ENCODE measurements at regions not wholly inside any gene's neighbourhood (a gene's known extent, or its start where the extent isn't known, plus 50 kb on each side); places are given as distances from the start of the nearest gene placed in this dataset.

DNA sequence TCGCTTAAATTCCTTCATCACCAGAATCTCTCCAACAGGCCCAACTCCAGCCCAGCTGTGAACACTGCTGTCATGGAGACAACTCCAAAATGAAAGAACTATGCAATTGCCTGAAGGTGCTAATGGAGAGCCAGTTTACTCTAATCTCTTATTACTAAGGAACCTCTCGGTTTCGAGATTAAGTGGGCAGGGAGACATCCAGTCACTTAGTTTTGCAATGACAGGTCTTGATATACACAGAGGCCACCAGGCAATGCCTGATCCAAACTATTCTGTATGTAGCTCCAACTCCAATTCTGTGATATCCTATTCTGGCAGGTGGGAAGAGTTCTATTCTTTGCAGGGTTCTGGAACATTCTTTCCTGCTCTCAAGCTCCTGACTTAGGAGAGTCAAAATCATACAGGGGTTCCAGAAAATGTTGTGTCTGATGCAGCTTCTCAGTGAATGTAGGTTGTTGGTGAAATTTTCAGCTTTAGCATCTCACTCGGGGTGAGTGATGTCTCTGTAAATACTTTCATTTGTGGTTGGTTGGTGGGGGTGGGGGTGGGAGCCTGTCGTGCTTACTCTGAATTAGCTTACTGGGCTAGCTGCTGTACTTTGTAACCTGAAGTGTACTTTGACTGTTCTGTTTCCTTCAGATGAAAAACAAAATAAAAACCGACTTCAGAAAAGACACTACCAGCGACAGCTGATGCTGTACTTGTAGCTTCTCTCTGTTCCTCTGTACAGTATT, 170.9 kb downstream of the PALM2AKAP2 start:
- DNase-seq (ENCODE audit: low spot score), result no peak

DNA sequence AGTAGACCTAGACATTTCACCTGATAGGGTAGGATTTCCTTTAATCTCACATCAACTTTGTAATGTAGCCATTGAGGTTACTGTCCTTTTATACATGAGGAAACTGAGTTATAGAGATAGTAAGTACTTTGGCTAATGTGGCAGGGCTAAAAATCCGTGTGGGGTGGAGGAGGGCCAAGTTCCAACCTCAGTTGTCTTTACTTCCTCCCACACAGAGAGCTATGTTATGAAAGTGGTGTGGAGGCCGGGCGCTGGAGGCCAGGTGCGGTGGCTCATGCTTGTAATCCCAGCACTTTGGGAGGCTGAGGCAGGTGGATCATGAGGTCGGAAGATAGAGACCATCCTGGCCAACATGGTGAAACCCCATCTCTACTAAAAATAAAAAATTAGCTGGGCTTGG, 173.3 kb downstream of the PALM2AKAP2 start:
- no peak for DNase-seq (ENCODE audit: low spot score)

DNA sequence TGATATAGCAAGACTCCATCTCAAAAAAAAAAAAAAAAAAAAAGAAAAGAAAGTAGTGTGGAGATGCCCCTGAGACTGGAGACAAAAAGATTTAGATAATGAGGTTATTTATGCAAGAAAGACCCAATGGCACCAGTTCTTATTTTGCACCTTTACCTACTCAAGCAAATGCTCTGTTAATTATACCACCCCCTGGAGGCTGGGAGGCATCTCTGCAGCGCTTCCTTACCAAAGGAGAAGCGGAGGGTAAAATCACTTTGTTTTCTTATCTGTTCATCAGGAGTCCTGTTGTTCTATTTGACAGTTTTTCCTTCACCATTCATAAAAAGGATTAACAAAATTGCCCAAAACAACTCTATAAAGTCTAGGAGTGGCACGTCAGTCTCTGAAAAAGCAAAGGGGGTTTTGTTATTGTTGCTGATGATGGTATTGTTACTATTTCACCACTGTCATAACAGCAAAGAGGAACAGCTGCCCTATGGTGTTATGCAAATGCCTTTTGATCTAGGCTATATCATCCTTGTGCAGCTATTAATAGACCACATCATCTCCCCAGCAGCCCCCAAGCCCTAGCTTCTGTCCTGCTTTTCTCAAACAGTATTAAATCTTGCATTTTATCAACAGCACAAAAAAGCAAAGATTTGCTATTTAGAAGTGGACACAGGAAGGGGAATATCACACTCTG, 174.0 kb downstream of the PALM2AKAP2 start:
- no peak for DNase-seq (ENCODE audit: low spot score)

DNA sequence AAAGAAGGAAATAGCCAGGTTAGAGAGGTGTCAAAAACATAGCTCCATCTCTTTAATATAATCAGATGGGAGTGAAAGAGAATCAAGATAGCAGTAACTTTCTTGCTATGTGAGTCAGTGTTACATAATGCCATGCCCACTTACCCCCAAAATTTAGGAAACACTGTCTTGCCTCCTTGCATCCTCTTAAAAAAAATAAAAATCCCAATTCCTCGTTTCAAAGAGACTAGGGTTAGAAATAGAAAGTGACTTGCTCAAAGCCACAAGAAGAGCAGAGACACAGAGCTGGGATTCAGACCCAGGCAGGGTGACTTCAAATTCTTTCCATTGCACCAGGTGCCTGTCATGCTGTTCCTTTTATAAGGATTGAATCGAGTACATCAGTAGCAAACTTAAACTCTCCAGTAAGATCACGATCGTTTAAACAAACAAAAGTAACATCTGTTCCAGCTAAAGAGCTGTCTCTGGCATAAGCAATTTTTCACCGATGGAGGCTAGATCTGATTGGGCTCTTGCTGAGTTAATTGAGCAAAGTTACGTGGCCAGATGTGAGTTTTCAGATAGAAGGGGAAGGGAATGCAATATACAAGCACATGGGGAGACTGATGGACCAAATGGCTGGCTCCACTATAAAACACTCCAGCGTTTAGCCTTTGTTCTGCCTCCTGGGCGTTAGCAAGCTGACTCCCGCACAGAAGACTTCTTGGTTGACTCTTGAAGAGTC, 176.9 kb downstream of the PALM2AKAP2 start:
- no peak for DNase-seq (ENCODE audit: low spot score)

DNA sequence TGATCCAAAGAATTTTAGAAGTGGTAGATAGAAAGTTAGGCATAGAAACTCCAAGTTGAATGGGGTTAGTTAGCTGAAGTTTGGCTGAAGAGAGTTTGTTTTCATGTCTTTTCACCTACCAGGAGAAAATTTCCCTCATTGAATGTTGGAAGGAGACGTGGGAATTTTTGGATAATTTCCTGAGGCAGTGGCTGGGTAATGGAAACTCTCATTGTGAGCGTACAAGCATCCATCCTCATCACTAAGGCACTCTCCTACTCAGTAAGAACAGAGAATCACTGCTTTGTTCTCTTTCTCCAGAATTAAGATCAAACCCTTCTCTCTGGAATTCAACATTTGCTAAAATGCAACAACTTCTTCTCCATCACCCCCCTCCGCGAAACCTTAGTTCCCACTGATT, 179.7 kb downstream of the PALM2AKAP2 start:
- no peak for DNase-seq (ENCODE audit: low spot score)

DNA sequence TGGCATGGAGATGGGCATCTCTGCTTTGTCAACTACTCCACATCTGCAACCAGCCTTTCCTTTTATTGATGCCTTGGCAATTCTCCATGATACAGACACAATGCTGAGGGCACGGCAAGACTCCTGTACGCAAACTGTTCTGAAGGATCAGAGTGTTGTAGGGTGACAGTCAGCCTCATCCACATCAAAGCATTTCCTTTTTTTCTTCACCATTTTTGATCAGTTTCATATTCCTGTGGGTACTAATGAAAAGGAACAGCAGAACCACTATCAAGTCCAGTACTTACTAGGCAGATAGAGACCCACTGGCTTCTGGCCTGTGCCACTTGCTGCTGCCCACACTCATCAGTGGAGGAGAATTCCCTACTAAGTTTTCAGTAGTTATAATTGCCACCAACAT, 181.6 kb downstream of the PALM2AKAP2 start:
- DNase-seq (ENCODE audit: low spot score), result no peak

DNA sequence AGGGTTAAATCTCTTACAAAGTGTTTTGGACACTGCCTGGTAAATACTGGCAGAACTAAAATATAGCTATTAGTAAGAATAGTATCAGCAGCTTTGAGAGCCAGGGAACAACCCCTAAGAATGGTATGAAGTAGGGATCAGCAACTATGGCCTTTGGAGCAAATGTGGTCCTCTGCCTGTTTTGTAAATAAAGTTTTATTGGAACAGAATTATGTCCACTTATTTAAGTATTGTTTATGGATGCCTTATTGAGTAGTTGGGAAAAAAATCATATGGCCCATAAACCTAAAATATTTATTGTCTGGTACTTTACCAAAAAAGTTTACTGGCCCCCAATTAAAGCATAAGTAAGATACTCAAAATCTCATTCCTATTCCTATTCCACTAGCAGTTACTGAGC, 182.2 kb downstream of the PALM2AKAP2 start:
- DNase-seq (ENCODE audit: low spot score), result no peak

DNA sequence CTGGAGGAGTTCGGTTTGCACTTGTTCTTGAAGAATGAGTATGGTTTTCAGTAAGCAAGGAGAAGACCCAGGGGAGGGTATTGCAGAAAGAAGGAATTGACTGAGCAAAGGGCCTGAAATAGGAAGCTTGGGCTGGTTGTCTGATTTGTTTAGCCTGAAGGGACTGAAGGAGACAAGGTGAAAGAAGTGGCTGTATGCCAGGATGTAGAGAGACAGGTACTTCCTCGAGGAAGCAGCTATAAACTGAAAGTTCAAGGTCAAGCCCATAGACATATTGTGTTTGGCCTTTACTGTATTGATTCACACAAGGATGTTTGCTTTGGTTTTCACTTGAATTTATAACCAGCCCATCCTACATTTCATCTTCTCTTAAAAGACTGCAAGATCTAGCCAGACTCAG, 183.1 kb downstream of the PALM2AKAP2 start:
- DNase-seq (ENCODE audit: low spot score), result no peak

DNA sequence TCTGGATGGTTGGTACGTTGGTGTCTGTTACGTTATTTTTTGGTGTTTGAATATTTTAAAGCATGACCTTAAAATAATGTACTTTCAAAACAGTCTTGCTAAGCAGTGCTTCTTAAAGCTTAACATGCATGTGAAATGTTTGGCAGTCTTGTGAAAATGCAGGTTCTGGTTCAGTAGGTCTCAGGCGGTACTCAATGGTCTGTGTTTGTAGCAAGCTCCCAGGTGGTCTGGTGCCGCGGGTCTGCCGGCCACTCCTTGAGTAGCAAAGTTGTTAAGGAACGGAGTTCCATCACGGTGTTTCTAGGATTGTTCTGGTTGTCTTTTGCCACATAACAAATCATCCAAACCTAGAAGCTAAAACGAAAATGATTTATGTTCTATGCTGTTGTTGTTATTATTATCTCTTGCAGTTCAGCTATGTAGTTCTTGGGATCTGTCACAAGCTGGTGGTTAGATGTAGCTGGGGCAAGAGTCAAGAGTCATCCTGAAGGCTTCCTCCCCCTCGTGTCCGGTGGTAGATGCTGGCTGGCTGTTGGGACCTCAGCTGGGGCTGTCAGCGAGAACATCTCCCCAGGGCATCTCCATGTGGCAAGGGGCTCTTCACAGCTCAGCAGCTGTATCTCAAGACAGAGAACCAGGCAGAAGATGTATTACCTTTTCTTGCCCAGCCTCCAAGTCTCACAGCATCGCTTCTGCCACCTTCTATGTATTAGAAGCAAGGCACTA, 186.8 kb downstream of the PALM2AKAP2 start:
- no peak for DNase-seq (ENCODE audit: low spot score)

DNA sequence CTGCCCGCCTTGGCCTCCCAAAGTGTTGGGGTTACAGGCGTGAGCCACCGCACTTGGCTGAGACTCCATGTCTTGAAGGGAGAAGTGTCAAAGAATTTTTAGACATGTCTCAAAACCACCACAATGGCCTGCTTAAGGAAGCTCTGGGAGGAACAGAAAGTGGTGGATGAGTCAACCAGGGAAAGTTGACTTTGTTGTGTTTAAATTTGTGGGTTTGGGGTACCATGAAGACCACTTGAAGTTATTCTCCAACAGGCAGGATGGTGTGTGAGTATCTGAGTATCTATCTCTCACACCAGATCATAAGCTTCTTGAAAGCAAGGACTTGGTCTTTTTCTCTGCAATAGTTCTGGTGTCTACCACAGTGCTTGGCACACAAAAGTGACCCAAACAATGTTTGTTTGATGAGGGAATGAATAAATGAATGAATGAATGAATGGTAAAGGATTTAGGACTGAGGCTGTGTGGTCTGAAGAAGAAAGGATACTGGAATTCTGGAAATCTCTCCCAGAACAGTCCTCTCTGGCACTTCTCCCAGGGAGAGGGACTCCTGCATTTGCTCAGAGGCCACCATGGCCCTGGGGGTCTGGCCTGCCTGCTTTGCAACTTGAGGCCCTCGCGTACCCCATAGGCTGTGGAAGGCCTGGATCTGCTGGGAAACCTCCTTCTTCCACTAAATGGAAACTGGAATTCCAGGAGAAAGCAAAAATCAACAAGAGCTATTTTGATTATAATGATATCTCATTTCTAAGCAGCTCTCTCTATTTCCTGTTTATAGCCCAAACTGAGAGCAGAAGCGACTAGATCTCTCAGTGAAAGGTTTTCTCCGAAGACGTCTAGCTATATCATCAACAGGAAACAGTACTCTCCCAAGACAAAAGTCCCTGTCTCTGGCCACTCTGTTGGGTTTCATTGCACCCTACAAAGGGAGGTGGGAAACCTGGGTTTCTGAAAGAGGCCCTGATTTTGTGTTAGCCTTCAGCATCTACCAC, 187.9 kb downstream of the PALM2AKAP2 start:
- DNase-seq (ENCODE audit: low spot score), result no peak

DNA sequence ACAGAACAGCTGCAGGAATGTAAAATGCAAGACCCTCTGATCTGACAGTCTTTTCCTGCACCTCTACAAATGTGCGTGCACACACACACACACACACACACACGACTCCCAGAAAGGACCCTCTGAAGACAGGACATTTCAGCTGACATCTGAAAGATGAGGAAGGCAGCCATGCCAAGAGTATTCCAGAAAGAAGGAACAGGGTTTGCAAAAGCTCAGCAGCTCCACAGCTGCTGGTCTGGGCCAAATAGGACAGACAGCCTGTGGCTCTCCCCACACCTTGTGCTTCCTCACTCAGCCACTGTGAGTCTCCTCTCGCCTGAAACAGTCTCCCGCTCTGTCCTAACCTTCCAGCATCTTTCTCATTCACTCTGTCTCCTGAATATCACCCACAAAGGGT, 189.0 kb downstream of the PALM2AKAP2 start:
- no peak for DNase-seq (ENCODE audit: low spot score)

DNA sequence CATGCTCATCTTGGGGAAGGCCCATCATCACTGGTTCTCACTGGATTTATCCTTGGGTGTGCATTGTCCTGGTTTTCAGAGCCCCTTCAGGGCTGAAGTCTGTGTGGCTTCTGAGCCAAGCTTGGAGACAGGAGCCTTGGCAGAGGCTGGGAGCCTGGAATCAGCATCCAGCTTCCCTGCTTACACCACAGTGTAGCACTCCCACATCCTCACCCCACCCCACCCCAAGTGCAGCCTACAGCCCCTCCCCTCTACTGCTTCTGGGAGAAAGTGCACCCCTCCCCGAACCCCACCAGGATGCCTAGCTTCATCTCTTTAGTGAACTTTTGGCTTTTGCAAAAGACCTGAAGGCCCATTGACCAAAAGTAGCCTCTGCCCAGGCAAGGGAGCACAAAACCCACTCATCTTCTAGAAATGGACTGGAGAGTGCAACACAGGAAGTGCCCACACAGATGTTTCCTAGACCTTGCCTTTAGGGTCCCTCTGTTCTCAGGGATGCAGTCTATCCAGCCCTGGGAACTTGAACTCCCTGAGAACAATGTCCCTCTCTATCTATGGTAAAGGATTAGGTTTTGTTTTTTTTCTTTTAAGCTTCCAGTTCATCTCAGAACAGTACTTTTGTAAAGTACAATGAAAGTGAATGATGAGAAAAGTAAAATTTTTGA, 189.7 kb downstream of the PALM2AKAP2 start:
- DNase-seq (ENCODE audit: low spot score), result no peak

DNA sequence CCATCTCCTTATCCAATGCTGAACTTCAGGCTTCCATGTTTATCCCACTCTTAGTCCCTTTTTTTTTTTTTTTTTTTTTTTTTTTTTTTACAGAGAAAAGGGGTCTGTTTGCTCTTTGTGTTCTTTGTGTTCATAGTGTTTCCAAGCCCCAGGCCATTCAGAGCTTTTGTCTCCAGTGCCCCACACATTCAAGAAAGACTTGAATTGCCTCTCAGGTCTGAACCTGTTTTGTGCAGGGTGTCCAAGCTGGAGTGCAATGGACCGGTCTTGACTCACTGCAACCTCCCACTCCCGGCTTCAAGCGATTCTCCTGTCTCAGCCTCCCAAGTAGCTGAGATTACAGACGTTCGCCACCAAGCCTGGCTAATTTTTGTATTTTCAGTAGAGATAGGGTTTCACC, 191.2 kb downstream of the PALM2AKAP2 start:
- no peak for DNase-seq (ENCODE audit: low spot score)

DNA sequence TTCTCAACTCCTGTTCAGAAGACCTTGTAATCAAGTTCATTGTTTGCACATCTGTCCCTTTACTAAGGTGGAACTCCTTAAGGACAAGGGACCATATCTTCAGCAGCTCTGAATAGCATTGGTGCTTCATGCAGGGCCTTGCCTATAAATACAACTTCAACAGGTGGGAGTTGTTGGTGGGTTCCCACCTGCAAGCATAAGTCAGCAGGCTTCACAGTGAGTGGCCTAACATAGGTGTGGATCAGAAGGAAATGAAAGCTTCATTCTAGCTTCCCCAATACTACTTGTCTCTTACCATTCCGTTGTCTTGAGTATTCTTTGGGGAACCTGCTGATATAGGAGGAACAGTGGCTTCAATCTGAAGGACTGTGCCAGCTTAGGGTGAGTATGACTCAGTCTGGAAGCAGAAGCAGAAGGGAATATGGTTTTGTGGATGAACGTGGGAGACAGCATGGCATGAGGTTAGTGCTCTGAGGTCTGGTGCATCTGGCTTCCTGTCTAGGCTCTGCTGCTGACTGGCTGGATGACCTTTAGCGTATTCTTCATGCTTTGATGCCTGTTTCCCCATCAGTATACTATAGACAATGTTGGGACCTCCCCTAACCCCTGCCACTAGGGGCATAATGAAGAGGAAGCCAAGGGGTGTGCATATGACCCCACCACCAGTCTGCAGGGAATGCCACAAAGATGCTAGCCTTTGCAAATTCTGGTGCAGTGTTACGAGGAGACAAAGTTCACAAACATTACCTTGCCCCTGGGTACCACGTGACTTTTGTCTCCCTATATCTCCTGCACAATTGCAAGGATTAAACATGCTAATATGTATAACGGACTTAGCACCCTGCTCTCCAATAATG, 192.3 kb downstream of the PALM2AKAP2 start:
- peak; percentile 38 for DNase-seq (ENCODE audit: low spot score)

DNA sequence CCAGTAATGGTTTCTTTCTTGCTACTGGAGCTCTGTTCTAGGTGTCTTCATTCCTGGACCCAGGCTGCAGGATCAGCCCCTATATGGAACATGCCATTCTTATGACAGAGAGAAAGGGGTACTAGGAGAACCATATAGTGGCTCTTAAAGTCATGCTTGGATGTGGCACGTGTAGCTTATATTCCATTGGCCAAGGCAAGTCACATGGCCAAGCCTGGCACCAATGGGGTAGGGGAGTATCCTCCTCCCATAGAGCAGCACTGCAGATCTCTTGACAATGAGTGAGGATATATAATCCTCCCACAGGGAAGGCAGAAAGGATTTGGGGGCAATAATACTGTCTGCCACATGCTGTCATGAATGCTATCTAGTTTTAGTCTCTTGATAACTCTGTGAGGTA, 193.3 kb downstream of the PALM2AKAP2 start:
- DNase-seq (ENCODE audit: low spot score), result no peak

DNA sequence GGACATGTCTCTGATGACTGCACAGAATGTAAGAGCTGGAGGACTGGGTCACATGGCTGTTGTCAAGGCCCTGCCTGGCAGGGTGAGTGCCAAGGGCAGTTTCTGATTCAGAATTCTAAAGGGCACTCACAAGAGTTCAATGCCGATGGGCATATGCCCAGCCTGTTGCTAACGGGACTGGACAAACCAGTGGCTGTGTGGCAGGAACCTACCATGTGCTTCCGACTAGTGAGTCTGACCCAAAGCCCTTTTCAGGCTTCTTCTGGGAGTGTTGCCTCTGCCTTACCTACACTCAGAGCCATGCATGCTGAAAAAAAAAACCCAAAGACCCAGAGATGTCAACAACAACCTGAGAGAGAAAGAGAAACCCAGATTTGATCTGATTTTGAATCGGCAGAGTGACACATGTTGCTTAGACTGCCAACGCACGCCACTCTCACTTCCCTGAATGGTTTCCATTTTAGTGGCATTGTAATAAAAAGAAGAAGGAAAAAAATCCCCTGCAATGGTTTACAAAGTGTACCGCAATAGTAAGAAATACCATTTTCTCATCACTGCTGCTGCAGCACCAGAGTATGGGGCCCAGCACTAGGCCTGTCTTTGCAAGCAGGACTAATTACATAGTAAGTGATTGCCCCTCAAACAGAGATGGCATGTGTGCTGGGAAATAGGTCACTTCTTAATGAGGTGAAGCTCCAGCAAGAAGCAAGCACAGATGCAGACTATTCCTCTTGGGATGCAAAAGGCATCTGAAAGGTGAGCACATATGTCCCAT, 194.3 kb downstream of the PALM2AKAP2 start:
- DNase-seq (ENCODE audit: low spot score), result peak; percentile 34

DNA sequence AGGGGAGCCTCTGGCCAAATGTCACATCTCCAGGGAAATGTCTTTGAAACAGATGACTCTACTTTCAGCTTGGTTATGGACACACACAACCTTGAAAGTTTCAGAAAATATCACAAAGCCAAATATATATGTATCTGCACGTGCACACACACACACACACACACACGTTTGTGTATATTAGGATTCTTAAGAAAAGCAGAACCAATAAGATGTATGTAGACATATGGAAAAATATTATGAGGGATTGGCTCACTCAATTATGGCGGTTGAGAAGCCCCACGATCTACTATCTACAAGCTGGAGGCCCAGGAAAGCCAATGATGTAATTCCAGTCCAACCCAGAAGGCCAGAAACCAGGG, 194.9 kb downstream of the PALM2AKAP2 start:
- DNase-seq (ENCODE audit: low spot score), result no peak

DNA sequence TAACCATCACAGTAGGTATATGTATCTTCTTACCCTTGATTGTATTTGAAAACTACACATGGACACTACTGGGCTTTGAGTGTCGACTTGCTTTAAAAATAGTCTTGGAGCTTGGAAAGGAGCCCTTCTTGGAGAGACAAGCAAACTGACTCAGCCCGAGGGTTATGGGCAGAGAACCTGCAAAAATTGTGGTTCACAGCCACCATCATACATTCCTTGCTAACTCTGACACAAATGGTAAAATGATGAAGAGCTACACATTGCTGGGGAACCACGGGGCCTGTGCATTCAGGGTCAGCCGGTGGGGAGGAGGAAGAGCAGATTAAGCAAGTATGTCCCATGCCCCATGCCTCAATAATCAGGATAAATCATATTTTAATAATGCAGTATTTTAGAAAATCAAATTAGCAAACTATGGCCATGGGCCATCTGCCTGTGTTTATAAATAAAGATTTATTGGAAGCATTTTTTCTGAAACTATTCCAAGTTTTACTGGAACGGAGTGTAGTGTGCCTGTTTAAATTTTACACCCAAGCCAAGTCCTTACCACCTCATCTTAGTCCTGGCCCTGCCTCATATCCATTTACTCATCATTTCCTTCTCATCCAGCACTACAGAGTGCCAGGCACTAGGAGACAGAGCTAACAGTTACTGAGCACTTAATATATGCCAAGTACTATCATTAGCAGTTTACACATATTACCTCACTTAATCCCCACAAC, 195.7 kb downstream of the PALM2AKAP2 start:
- no peak for DNase-seq (ENCODE audit: low spot score)

All from putamen (tissue), 1 donor.